ENCODE measurements at regions not wholly inside any gene's neighbourhood (a gene's known extent, or its start where the extent isn't known, plus 50 kb on each side); places are given as distances from the start of the nearest gene placed in this dataset.

DNA sequence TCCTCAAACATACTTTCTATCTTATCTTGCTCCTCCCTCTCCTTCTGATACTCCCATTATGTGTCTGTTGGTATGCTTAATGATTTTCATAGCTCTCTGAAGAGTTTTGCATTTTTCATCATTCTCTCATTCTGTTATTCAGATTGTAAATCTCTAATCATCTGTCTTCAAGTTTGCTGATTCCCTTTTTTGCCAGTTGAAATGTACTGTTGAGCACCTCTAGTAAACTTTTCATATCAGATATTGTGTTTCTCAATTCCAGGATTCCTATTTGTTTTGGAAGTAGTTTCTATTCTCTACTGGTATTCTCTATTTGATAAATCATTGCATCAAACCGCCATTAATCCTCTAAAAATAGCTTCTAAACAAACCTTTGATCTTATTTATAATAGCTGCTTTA lies 387.7 kb downstream of the PAX1 start:
- Histone ChIP-seq H3K36me3 (ENCODE audit: insufficient read depth, low read length) (no peaks in the 10 kb centered on the region), H3K9ac (ENCODE audit: low read length) (no peak overlapping the region), H4K20me1 (ENCODE audit: insufficient read depth, low read length) (no peaks in the 10 kb centered on the region), H2AFZ (ENCODE audit: low read depth, low read length) (no peak overlapping the region), H3K9me3 (ENCODE audit: insufficient read depth, low read depth, low read length) (peaks cover 3% of the 10 kb centered on the region), H3K79me2 (ENCODE audit: insufficient read depth, low read length) (no peaks in the 10 kb centered on the region), H3K4me1 (ENCODE audit: insufficient read depth, low read length) (no peaks in the 10 kb centered on the region), H3K27me3 (ENCODE audit: insufficient read depth, low read length) (no peaks in the 10 kb centered on the region), H3K27ac (ENCODE audit: low read depth, low read length) (no peak overlapping the region), H3K4me2 (ENCODE audit: low read length) (no peak overlapping the region), H3K4me3 (ENCODE audit: insufficient read depth, low read depth, low read length) (no peak overlapping the region)
- no peaks in the 10 kb centered on the region for H3K27me3 Mint-ChIP-seq (ENCODE audit: low read depth, unreplicated experiment)
- H3K4me3 Mint-ChIP-seq (ENCODE audit: unreplicated experiment) = no peak overlapping the region
- peaks cover 13% of the 10 kb centered on the region for H3K9me3 Mint-ChIP-seq (ENCODE audit: unreplicated experiment)
- no peaks in the 10 kb centered on the region for H3K4me1 Mint-ChIP-seq (ENCODE audit: low read depth, unreplicated experiment)
- DNase-seq (ENCODE audit: low read depth) (no peak), FAIRE-seq (no peak)
- H3K36me3 Mint-ChIP-seq (ENCODE audit: low read depth, unreplicated experiment) = no peaks in the 10 kb centered on the region
- no peak overlapping the region for H3K27ac Mint-ChIP-seq (ENCODE audit: unreplicated experiment)
- TF ChIP-seq EZH2 (IDR thresholded peaks at IDR 0.05; ENCODE audit: insufficient read depth, low read length) = no peak
- TF ChIP-seq, protein P1, sequence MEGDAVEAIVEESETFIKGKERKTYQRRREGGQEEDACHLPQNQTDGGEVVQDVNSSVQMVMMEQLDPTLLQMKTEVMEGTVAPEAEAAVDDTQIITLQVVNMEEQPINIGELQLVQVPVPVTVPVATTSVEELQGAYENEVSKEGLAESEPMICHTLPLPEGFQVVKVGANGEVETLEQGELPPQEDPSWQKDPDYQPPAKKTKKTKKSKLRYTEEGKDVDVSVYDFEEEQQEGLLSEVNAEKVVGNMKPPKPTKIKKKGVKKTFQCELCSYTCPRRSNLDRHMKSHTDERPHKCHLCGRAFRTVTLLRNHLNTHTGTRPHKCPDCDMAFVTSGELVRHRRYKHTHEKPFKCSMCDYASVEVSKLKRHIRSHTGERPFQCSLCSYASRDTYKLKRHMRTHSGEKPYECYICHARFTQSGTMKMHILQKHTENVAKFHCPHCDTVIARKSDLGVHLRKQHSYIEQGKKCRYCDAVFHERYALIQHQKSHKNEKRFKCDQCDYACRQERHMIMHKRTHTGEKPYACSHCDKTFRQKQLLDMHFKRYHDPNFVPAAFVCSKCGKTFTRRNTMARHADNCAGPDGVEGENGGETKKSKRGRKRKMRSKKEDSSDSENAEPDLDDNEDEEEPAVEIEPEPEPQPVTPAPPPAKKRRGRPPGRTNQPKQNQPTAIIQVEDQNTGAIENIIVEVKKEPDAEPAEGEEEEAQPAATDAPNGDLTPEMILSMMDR (IDR thresholded peaks at IDR 0.05; ENCODE audit: insufficient read depth, low read depth, low read length) = no peak

DNA sequence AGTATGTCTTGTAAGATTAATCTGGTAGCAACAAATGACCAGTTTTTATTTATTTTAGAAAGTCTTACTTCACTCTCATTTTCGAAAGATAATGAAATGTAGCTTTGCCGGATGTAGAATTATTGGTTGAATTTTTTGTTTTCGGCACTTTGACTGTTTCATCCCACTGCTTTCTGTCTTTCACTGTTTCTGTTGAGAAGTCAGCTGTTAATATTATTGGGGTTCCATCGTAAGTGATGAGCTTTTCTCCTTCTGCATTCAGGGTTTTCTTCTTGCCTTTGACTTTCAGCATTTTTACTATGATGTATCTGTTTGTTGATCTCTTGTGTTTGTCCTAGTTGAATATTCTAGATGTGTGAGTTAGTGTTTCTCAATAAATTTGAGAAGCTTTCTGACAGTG lies 383.4 kb downstream of the PAX1 start:
- Mint-ChIP-seq H3K27ac (ENCODE audit: unreplicated experiment) (no peak overlapping the region), H3K4me3 (ENCODE audit: unreplicated experiment) (no peak overlapping the region), H3K4me1 (ENCODE audit: low read depth, unreplicated experiment) (no peaks in the 10 kb centered on the region), H3K9me3 (ENCODE audit: unreplicated experiment) (peaks cover 11% of the 10 kb centered on the region), H3K36me3 (ENCODE audit: low read depth, unreplicated experiment) (no peaks in the 10 kb centered on the region), H3K27me3 (ENCODE audit: low read depth, unreplicated experiment) (no peaks in the 10 kb centered on the region)
- no peak for FAIRE-seq
- Histone ChIP-seq H3K9ac (ENCODE audit: low read length) (no peak overlapping the region), H3K4me1 (ENCODE audit: insufficient read depth, low read length) (no peaks in the 10 kb centered on the region), H2AFZ (ENCODE audit: low read depth, low read length) (no peak overlapping the region), H3K36me3 (ENCODE audit: insufficient read depth, low read length) (no peaks in the 10 kb centered on the region), H3K27me3 (ENCODE audit: insufficient read depth, low read length) (no peaks in the 10 kb centered on the region), H3K4me3 (ENCODE audit: insufficient read depth, low read depth, low read length) (no peak overlapping the region), H3K9me3 (ENCODE audit: insufficient read depth, low read depth, low read length) (peaks cover 3% of the 10 kb centered on the region), H3K4me2 (ENCODE audit: low read length) (no peak overlapping the region), H3K27ac (ENCODE audit: low read depth, low read length) (no peak overlapping the region), H4K20me1 (ENCODE audit: insufficient read depth, low read length) (no peaks in the 10 kb centered on the region), H3K79me2 (ENCODE audit: insufficient read depth, low read length) (no peaks in the 10 kb centered on the region)
- no peak for DNase-seq (ENCODE audit: low read depth)
- TF ChIP-seq, protein P1 (IDR thresholded peaks at IDR 0.05; ENCODE audit: insufficient read depth, low read depth, low read length) = no peak
- TF ChIP-seq EZH2 (IDR thresholded peaks at IDR 0.05; ENCODE audit: insufficient read depth, low read length) = no peak

DNA sequence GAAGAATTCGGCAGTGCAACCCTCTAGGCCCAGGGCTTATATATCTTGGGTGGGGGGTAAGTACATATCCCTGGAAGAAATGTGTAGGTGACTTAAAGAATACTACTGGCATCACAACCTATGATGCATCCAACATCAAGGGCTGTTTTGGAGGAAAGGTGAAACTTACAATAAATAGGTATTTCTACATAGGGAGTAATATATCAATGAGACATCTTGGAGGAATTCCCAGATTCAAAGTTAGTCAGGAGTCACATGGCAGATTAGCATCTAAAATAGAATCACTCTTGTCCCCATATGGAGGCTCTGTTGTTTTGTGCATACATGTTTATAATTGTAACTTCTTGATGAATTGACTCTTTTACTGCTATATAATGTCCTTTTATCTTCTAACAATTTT lies 375.5 kb downstream of the PAX1 start:
- no peak for FAIRE-seq
- no peak overlapping the region for H2AFZ ChIP-seq (ENCODE audit: low read depth, low read length)

More for the DNA sequence above, 375.5 kb downstream of the PAX1 start:
- Histone ChIP-seq H3K4me1 (ENCODE audit: insufficient read depth, low read length) (no peaks in the 10 kb centered on the region), H4K20me1 (ENCODE audit: insufficient read depth, low read length) (no peaks in the 10 kb centered on the region), H3K4me2 (ENCODE audit: low read length) (no peak overlapping the region), H3K36me3 (ENCODE audit: insufficient read depth, low read length) (no peaks in the 10 kb centered on the region), H3K27ac (ENCODE audit: low read depth, low read length) (no peak overlapping the region), H3K27me3 (ENCODE audit: insufficient read depth, low read length) (no peaks in the 10 kb centered on the region), H3K4me3 (ENCODE audit: insufficient read depth, low read depth, low read length) (no peak overlapping the region), H3K79me2 (ENCODE audit: insufficient read depth, low read length) (no peaks in the 10 kb centered on the region), H3K9ac (ENCODE audit: low read length) (no peak overlapping the region), H3K9me3 (ENCODE audit: insufficient read depth, low read depth, low read length) (no peaks in the 10 kb centered on the region)
- Mint-ChIP-seq H3K9me3 (ENCODE audit: unreplicated experiment) (no peaks in the 10 kb centered on the region), H3K4me1 (ENCODE audit: low read depth, unreplicated experiment) (no peaks in the 10 kb centered on the region), H3K27ac (ENCODE audit: unreplicated experiment) (no peak overlapping the region), H3K36me3 (ENCODE audit: low read depth, unreplicated experiment) (no peaks in the 10 kb centered on the region), H3K27me3 (ENCODE audit: low read depth, unreplicated experiment) (no peaks in the 10 kb centered on the region), H3K4me3 (ENCODE audit: unreplicated experiment) (no peak overlapping the region)
- TF ChIP-seq, protein P1 (IDR thresholded peaks at IDR 0.05; ENCODE audit: insufficient read depth, low read depth, low read length) = no peak
- no peak for TF ChIP-seq EZH2 (IDR thresholded peaks at IDR 0.05; ENCODE audit: insufficient read depth, low read length)
- DNase-seq (ENCODE audit: low read depth) = no peak

Data from astrocyte (in vitro differentiated cells and primary cell).